ENCODE measurements at regions not wholly inside any gene's neighbourhood (a gene's known extent, or its start where the extent isn't known, plus 50 kb on each side); places are given as distances from the start of the nearest gene placed in this dataset.

- TF ChIP-seq CTCF (IDR thresholded peaks at IDR 0.05; ENCODE audit: poor library complexity) (no peak), EZH2phosphoT487 (IDR thresholded peaks at IDR 0.05; ENCODE audit: low read depth, severe bottlenecking, unreplicated experiment) (no peak), EZH2 (IDR thresholded peaks at IDR 0.05; ENCODE audit: borderline replicate concordance) (no peak)
Measured at GRCh38 chr6:88458662-88459061, 292.5 kb upstream of the CNR1 start.
